ENCODE measurements at regions not wholly inside any gene's neighbourhood (a gene's known extent, or its start where the extent isn't known, plus 50 kb on each side); places are given as distances from the start of the nearest gene placed in this dataset.
A peak's percentile ranks its signal among the peaks of the same experiment; 100 is the strongest.

- peak; percentile 62 for DNase-seq (ENCODE audit: low spot score)
- TF ChIP-seq CTCF (IDR thresholded peaks at IDR 0.05) = no peak
- no peak overlapping the region for H3K27ac ChIP-seq
- no peak overlapping the region for H3K4me3 ChIP-seq
Observed at GRCh38 chr10:78410046-78410965, 376.6 kb downstream of the RPS24 start.

GRCh38 chr10:78411716-78412115, 378.1 kb downstream of the RPS24 start:
- Histone ChIP-seq H3K27ac (no peak overlapping the region), H3K4me3 (no peak overlapping the region)
- peak; percentile 26 for DNase-seq (ENCODE audit: low spot score)
- TF ChIP-seq CTCF (IDR thresholded peaks at IDR 0.05) = no peak

- no peak overlapping the region for H3K4me3 ChIP-seq
- peak; percentile 45 for DNase-seq (ENCODE audit: low spot score)
- no peak for TF ChIP-seq CTCF (IDR thresholded peaks at IDR 0.05)
- H3K27ac ChIP-seq = no peak overlapping the region
Observed at GRCh38 chr10:78412605-78413004, 378.9 kb downstream of the RPS24 start.

- peak; percentile 55 for DNase-seq (ENCODE audit: low spot score)
- Histone ChIP-seq H3K27ac (no peak overlapping the region), H3K4me3 (no peak overlapping the region)
- TF ChIP-seq CTCF (IDR thresholded peaks at IDR 0.05) = no peak
Observed at GRCh38 chr10:78413076-78414055, 379.7 kb downstream of the RPS24 start.

- no peak for TF ChIP-seq CTCF (IDR thresholded peaks at IDR 0.05)
- DNase-seq (ENCODE audit: low spot score) = peak; percentile 49
Observed at GRCh38 chr10:78414380-78414779, 380.7 kb downstream of the RPS24 start.

GRCh38 chr10:78415111-78415510, 381.4 kb downstream of the RPS24 start:
- no peak for DNase-seq (ENCODE audit: low spot score)
- H3K27ac ChIP-seq = no peak overlapping the region
- TF ChIP-seq CTCF (IDR thresholded peaks at IDR 0.05) = no peak
- H3K4me3 ChIP-seq = no peak overlapping the region

More at GRCh38 chr10:78414380-78414779, 380.7 kb downstream of the RPS24 start:
- H3K27ac ChIP-seq = no peak overlapping the region
- no peak overlapping the region for H3K4me3 ChIP-seq

All from coronary artery (tissue), 2 donors.